GM21423 (cell line): ENCODE measurements at regions not wholly inside any gene's neighbourhood (a gene's known extent, or its start where the extent isn't known, plus 50 kb on each side); places are given as distances from the start of the nearest gene placed in this dataset.
A peak's percentile ranks its signal among the peaks of the same experiment; 100 is the strongest.

ENCODE experiments used
- ATAC-seq: cut with Tn5 transposase; IDR thresholded peaks from one replicate; pipeline ENCODE4 v1.9.1; 2021; ENCODE audit warnings: mild to moderate bottlenecking, moderate library complexity; ENCODE audit not compliant: unreplicated experiment

DNA sequence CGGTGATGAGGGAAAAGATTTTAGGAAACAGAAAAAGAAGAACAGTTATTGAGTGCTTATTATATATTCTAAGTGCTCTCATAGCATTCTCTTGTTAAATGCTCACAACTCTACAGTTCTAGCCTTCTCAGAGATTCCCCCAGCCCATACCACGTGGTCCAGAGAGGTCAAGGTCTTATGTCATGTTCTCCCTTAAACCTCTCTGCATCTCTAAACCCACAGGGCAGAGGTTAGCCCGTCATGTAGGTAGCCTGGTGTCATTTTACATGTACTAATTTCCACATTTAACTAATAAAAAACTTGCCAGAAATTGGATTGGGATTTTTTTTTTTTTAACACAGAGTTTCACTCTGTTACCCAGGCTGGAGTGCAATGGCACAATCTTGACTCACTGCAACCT lies 178.0 kb downstream of the CEMIP2 start:
- no peak for ATAC-seq

GRCh38 chr9:71589612-71590011 lies 178.7 kb downstream of the CEMIP2 start:
- ATAC-seq, result no peak

- ATAC-seq, result no peak
Measured at GRCh38 chr9:71587576-71588362, 180.5 kb downstream of the CEMIP2 start.

DNA sequence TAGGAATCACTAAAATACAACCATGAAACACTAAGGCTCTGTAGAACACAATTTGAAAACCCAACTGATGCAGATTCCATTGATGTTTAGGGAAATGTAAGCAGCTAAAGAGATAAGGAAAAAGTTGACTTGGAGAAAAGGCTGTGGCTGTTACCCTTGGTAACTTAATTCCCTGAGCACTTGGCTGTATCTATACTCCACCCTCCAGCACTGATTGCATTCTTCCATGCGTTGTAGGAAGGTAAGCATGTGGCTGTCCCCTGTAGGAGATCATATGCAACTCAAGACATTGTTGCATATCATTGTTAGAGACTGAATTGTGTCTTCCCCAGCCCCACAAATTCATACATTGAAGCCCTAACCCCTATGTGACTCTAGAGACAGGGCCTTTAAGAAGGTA lies 184.5 kb downstream of the CEMIP2 start:
- ATAC-seq, result no peak

DNA sequence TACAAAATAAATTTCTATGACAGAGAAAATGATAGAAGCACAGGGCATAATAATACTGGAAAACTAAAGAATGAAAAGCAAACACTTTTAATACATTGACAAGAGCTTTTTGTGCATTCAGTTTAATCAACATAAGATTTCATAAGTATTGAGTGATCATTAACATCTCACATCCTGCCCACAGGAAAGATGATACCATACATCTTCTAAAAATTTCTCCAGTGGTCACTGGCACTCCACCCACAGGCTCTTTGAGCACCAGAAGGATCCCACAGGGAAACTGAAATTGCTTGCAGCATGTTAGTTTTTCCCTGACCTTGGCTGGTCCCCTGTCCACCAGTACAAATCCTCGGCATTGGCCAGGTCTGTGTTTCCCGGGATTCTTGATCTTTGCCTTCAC lies 186.0 kb downstream of the CEMIP2 start:
- ATAC-seq, result no peak

DNA sequence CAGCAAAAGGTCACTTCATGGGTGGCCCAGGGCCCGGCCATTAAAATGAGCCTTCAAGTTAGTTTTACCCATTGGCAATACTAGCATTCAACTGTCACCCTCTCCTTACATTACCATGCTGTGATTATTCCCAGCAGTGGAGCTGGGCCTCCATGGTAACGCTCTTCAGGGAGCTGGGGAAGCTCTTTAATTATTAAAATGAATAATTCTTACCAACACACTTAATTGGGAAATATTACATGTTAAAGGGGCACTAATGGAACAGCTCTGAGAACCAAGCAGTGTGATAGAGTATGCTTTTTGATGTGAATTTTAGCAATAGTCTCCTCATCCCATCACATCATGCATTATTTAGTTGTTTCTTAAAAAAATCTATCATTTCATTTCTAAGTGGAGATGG lies 187.2 kb downstream of the CEMIP2 start:
- ATAC-seq, result no peak

DNA sequence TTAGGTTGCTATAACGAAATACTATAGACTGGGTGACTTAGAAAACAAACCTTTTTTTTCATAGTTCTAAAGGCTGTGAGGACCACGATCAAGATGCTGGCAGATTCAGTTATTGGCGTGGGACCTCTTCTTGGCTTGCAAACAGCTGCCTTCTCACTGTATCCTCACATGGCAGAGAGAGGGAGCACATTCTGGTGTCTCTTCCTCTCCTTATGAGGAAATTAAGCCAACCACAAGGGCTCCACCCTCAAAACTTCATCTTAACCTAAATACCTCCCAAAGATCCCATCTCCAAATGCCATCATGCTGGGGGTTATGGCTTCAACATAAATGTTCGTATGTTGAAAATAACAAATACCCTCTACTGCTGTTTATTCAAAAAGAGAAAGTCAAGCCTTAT lies 197.1 kb downstream of the CEMIP2 start:
- ATAC-seq, result no peak

DNA sequence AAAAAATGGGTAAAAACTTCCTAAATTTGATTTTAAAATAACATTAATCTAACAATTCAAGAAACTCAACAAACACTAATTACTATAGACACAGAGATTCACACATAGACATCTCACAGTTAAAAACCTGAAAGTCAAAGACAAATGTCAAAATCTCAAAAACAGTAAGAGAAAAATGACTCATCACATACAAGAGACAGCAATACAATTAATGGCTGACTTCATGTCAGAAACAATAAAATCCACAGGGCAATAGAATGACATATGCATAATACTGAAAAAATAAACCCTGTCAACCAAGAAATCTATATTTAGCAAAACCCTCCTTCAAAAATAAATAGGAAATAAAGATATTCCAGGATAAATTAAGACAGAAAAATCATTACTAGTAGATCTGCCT lies 200.4 kb downstream of the CEMIP2 start:
- no peak for ATAC-seq

DNA sequence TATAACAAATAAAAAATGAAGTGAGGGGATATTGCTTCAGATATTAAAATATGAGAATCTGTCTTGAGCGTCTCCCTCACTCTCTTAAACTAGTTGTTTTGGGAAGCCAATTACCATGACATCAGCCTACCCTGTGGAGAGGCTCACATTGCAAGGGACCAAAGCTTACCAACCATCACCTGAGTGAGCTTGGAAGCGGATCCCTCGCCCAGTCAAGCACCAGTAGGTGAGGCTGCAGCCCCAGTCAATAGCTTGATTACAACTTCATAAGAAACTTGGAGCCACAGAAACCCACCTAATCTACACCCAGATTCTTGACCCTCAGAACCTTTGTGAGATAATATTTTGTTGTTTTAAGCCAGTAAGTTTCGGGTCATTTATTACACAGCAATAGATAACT lies 206.2 kb downstream of the CEMIP2 start:
- ATAC-seq, result no peak

GRCh38 chr9:71557310-71557709 lies 211.0 kb downstream of the CEMIP2 start:
- ATAC-seq, result no peak

GRCh38 chr9:71552480-71552879 lies 215.8 kb downstream of the CEMIP2 start:
- ATAC-seq, result no peak

- peak; percentile 92 for ATAC-seq
Measured at GRCh38 chr9:71549023-71549422, 219.3 kb downstream of the CEMIP2 start.

DNA sequence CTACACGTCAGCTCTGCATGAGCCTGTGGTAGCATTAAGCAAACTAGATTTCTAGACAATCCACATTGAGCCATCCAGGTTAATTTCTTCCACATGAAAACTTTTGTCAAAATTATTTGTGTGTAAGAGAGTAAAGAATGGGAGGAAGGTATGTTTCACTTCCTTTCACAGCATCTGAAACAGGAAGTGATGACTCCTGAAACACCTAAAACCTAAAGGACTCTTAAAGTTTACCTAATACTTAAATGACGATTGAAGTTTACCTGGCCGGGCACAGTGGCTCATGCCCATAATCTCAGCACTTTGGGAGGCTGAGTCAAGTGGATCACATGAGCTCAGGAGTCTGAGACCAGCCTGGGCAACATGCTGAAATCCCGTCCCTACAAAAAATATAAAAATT lies 223.8 kb downstream of the CEMIP2 start:
- ATAC-seq, result no peak

GRCh38 chr9:71541436-71541835 lies 226.9 kb downstream of the CEMIP2 start:
- ATAC-seq, result no peak

GRCh38 chr9:71524996-71525580 lies 243.2 kb downstream of the CEMIP2 start:
- ATAC-seq, result no peak

DNA sequence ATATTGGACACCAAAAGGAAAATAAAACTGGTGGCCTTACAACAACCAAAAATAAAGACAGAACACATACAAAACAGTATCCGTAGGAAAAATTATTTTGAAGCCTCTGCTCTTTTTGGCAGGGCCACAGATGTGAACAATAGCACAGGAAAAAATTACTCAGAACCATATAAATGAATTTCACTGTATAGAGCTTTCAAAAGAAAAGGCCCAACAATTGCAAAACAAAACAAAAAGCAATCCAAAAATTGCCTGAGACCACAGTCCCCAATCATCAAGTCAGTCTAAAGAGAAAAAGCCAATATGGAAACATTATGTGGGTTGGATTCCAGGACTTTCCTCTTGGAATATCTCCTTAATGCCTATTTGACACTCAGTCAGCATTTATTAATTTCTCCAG lies 243.8 kb downstream of the CEMIP2 start:
- no peak for ATAC-seq

- ATAC-seq, result no peak
Measured at GRCh38 chr9:71521132-71521531, 247.2 kb downstream of the CEMIP2 start.

- ATAC-seq, result no peak
Measured at GRCh38 chr9:71519098-71519696, 249.1 kb downstream of the CEMIP2 start.

DNA sequence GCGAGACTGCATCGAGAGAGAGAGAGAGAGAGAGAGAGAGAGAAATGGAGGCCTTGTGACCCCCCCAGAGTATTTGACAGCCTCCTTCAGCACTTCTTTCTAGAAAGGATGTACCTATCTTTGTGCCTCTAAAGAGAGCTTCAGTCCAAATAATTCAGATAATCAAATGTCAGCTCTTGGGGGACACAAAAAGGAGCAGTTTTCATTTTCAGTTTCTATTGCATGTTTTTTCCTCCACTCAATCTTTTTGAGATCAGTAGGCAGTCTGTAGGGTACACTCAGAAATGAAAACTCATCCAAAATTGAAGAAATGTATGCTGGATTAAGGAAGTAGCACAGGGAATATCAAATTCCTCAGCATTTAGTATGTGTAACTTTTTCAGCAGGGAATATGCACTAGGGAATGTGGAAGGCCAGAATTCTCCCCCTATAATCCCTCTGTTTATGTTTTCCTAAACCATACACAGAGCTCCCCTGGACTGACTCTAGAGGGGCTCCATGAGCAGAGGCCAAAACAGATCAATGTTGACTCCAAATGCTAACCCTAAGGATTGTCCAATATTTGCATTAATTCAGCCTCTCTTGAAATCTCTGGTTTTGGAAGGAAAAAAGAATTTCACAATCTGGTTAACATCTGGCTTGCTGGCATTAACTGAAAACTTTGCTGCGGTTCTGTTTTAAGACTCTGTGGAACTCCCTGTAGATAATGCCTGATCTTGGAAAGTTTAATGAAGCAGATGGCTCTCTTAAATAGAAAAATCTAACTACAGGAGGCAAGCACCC lies 250.1 kb downstream of the CEMIP2 start:
- ATAC-seq, result no peak

DNA sequence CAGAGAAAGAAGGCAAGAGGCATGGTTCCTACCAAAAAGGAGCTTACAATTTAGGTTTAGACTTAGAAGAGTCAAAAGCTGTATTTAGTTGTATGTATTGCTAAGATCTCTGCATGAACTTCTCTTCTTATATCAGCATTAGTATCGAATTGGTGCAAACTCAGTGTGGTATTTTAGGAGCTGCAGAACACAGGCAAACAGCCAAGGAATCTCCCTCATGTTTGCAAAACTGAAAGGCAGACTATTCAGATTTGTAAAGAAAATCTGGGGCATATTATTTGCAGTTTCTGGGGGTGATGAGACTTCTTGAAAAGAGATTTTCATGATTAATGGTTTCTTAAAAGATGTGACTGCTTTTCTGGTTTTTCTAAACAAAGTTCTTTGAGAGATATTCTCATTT lies 252.7 kb downstream of the CEMIP2 start:
- no peak for ATAC-seq

DNA sequence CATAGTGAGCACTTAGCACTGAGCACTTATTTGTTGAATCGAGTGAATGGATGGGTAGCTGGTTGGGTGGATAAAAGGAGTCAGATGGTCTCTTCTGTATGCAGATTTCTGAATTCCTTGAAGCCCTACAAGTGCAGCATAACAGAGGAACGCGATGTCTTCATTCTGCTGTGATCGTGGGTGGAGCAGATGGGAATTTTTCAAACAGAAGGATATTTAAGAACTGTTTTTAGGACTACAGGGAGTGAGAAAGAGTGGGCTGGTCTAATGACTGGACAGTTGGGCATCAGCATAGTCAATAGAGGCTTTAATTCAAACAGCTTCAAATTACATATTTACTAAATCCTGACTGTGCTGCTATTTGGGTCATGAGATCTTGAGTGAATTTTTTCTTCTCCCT lies 253.2 kb downstream of the CEMIP2 start:
- ATAC-seq, result no peak
